MM.1S (cell line): ENCODE measurements at regions not wholly inside any gene's neighbourhood (a gene's known extent, or its start where the extent isn't known, plus 50 kb on each side); places are given as distances from the start of the nearest gene placed in this dataset.

Experiments used
- DNase-seq: peaks from one replicate; pipeline ENCODE4 v3.0.0-alpha.2; 2015
- H2AFZ ChIP-seq: fragments of 300-600 bp; sonication (generic); 2 replicates; pipeline ENCODE4 v1.6.0; 2016; ENCODE audit warnings: antibody characterized with exemption, low read length
- H3F3A ChIP-seq: fragments of 300-600 bp; sonication (generic); 2 replicates; pipeline ENCODE4 v1.6.1; 2016; ENCODE audit warnings: mild to moderate bottlenecking, antibody characterized with exemption, low read length, moderate library complexity, mixed read lengths; ENCODE audit not compliant: insufficient read depth
- H3K27ac ChIP-seq: fragments of 300-600 bp; sonication (generic); 2 replicates; pipeline ENCODE4 v1.5.1; 2016; ENCODE audit warnings: mild to moderate bottlenecking, low read length
- H3K27me3 ChIP-seq: fragments of 300-600 bp; sonication (generic); replicated peaks from 2 replicates; pipeline ENCODE4 v1.6.0; 2016; ENCODE audit warnings: low read length; ENCODE audit not compliant: insufficient read depth
- H3K36me3 ChIP-seq: fragments of 300-600 bp; sonication (generic); replicated peaks from 2 replicates; pipeline ENCODE4 v1.6.1; 2016; ENCODE audit warnings: mild to moderate bottlenecking, low read length, mixed read lengths; ENCODE audit not compliant: insufficient read depth
- H3K4me1 ChIP-seq: fragments of 300-600 bp; sonication (generic); 2 replicates; pipeline ENCODE4 v1.6.1; 2016; ENCODE audit warnings: low read length, mixed read lengths
- H3K4me2 ChIP-seq: fragments of 300-600 bp; sonication (generic); 2 replicates; pipeline ENCODE4 v1.6.0; 2016; ENCODE audit warnings: low read depth, low read length
- H3K4me3 ChIP-seq: fragments of 300-600 bp; sonication (generic); 2 replicates; pipeline ENCODE4 v1.5.1; 2016; ENCODE audit warnings: low read length, mixed read lengths
- H3K79me2 ChIP-seq: fragments of 300-600 bp; sonication (generic); 2 replicates; pipeline ENCODE4 v1.6.1; 2016; ENCODE audit warnings: mixed run types, low read length, mixed read lengths
- H3K9ac ChIP-seq: fragments of 300-600 bp; sonication (generic); 2 replicates; pipeline ENCODE4 v1.6.1; 2016; ENCODE audit warnings: low read length, mixed read lengths
- H3K9me2 ChIP-seq: fragments of 300-600 bp; sonication (generic); replicated peaks from 2 replicates; pipeline ENCODE4 v1.6.1; 2016; ENCODE audit warnings: mild to moderate bottlenecking, low read length, mixed read lengths; ENCODE audit not compliant: insufficient read depth
- H3K9me3 ChIP-seq: fragments of 300-600 bp; sonication (generic); replicated peaks from 2 replicates; pipeline ENCODE4 v1.6.1; 2016; ENCODE audit warnings: mild to moderate bottlenecking, low read length, mixed read lengths; ENCODE audit not compliant: insufficient read depth
- H4K20me1 ChIP-seq: fragments of 300-600 bp; sonication (generic); 2 replicates; pipeline ENCODE4 v1.6.1; 2016; ENCODE audit warnings: mild to moderate bottlenecking, low read length, moderate library complexity, mixed read lengths; ENCODE audit not compliant: insufficient read depth
- EZH2 ChIP-seq: fragments of 300-600 bp; sonication (generic); optimal IDR thresholded peaks from 2 replicates; pipeline ENCODE3; 2017; ENCODE audit warnings: low read depth, mild to moderate bottlenecking, antibody characterized with exemption, low read length, mixed read lengths
- EZH2phosphoT487 ChIP-seq: fragments of 300-600 bp; sonication (generic); IDR thresholded peaks from 2 replicates; pipeline ENCODE4 v1.6.1; 2018; ENCODE audit warnings: antibody characterized with exemption, low read length
- TF ChIP-seq, protein P1 (sequence below): fragments of 300-600 bp; sonication (generic); IDR thresholded peaks from 2 replicates; pipeline ENCODE4 v1.5.1; 2016; ENCODE audit warnings: antibody characterized with exemption, low read length, mixed read lengths

- no peaks in the 10 kb centered on the region for H3K9me3 ChIP-seq
- DNase-seq: no peak
- H3K4me1 ChIP-seq: no peaks in the 10 kb centered on the region
- no peaks in the 10 kb centered on the region for H4K20me1 ChIP-seq
- no peak overlapping the region for H3K27ac ChIP-seq
- H3K9ac ChIP-seq: no peak overlapping the region
- H3K27me3 ChIP-seq: no peaks in the 10 kb centered on the region
- no peak overlapping the region for H2AFZ ChIP-seq
- TF ChIP-seq EZH2phosphoT487: no peak
- no peak for TF ChIP-seq EZH2
- TF ChIP-seq, protein P1, sequence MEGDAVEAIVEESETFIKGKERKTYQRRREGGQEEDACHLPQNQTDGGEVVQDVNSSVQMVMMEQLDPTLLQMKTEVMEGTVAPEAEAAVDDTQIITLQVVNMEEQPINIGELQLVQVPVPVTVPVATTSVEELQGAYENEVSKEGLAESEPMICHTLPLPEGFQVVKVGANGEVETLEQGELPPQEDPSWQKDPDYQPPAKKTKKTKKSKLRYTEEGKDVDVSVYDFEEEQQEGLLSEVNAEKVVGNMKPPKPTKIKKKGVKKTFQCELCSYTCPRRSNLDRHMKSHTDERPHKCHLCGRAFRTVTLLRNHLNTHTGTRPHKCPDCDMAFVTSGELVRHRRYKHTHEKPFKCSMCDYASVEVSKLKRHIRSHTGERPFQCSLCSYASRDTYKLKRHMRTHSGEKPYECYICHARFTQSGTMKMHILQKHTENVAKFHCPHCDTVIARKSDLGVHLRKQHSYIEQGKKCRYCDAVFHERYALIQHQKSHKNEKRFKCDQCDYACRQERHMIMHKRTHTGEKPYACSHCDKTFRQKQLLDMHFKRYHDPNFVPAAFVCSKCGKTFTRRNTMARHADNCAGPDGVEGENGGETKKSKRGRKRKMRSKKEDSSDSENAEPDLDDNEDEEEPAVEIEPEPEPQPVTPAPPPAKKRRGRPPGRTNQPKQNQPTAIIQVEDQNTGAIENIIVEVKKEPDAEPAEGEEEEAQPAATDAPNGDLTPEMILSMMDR: no peak
- no peaks in the 10 kb centered on the region for H3K9me2 ChIP-seq
- H3F3A ChIP-seq: no peaks in the 10 kb centered on the region
- H3K79me2 ChIP-seq: no peaks in the 10 kb centered on the region
- H3K4me3 ChIP-seq: no peak overlapping the region
- H3K36me3 ChIP-seq: no peaks in the 10 kb centered on the region
- no peak overlapping the region for H3K4me2 ChIP-seq
These were observed 86.8 kb upstream of the GULP1 start for GRCh38 chr2:188204824-188205223.

DNA sequence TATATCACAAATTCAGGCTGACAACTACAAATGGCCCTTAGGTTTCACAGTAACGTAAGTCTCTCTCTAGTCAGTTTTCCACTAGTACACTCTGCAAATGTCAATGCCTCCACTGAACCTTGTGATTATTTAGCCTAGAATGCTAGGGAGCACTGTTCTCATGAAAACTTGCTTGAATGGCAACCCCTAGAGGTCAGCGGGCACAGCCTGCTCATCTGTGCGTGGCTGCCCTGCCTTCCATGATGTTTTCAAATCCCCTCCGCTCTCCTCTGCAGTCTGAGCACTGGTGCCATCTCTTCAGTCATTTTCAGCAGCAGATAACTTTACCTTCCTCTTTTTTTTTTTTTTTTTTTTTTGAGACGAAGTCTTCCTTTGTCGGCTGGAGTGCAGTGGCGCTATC is 84.1 kb upstream of the GULP1 start:
- Histone ChIP-seq H3F3A (no peaks in the 10 kb centered on the region), H3K4me3 (no peak overlapping the region), H3K36me3 (no peaks in the 10 kb centered on the region), H2AFZ (no peak overlapping the region), H3K4me2 (no peak overlapping the region), H3K9me2 (no peaks in the 10 kb centered on the region), H3K4me1 (no peaks in the 10 kb centered on the region), H3K9ac (no peak overlapping the region), H3K27me3 (no peaks in the 10 kb centered on the region), H4K20me1 (no peaks in the 10 kb centered on the region), H3K79me2 (no peaks in the 10 kb centered on the region), H3K9me3 (no peaks in the 10 kb centered on the region), H3K27ac (no peak overlapping the region)
- no peak for DNase-seq
- TF ChIP-seq EZH2phosphoT487 (no peak), EZH2 (no peak)
- TF ChIP-seq, protein P1: no peak

GRCh38 chr2:188209218-188209617 is 82.5 kb upstream of the GULP1 start:
- Histone ChIP-seq H3K4me3 (no peak overlapping the region), H3K4me2 (no peak overlapping the region), H3K36me3 (no peaks in the 10 kb centered on the region), H3K9me2 (no peaks in the 10 kb centered on the region), H2AFZ (no peak overlapping the region), H3K9ac (no peak overlapping the region), H3K4me1 (no peaks in the 10 kb centered on the region), H3K27ac (no peak overlapping the region), H3K9me3 (no peaks in the 10 kb centered on the region), H4K20me1 (no peaks in the 10 kb centered on the region), H3K79me2 (no peaks in the 10 kb centered on the region), H3K27me3 (no peaks in the 10 kb centered on the region), H3F3A (no peaks in the 10 kb centered on the region)
- TF ChIP-seq EZH2phosphoT487 (no peak), EZH2 (no peak)
- TF ChIP-seq, protein P1: no peak
- no peak for DNase-seq
